Stromal cell of bone marrow (primary cell): ENCODE measurements at regions not wholly inside any gene's neighbourhood (a gene's known extent, or its start where the extent isn't known, plus 50 kb on each side); places are given as distances from the start of the nearest gene placed in this dataset.
"Not testable (repeated sequence)": the region's sequence is repeated elsewhere in the genome, so short reads cannot be mapped to it uniquely, and the experiment has no call there.

Experiments used
- DNase-seq: peaks from one replicate; pipeline ENCODE4 v3.0.0-alpha.2; 2012; ENCODE audit warnings: low read depth

- no peak for DNase-seq
These were observed 303.0 kb upstream of the STAC start for GRCh38 chr3:36077320-36077719.

GRCh38 chr3:36082958-36083357, 297.3 kb upstream of the STAC start:
- not testable (repeated sequence) for DNase-seq

DNA sequence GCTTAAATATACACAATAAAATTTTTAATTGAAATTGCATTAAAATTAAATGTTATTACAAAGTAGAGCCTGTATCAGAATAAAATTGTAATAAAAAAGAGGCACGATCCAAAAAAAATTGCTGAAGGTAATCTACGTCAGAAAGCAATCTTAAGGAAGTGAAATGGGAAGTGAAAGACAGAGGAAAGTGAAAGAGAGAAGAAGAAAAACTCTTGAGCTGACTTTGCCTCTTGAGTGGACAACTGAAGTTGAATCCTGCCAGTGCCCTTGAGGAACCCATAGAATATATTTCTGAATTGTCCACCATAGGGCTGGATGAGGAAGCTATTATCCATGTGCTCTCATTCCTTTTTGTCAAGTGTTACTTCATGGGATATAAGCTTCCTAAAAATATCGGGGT, 285.1 kb upstream of the STAC start:
- DNase-seq: no peak

GRCh38 chr3:36097209-36097608, 283.1 kb upstream of the STAC start:
- DNase-seq: no peak

DNA sequence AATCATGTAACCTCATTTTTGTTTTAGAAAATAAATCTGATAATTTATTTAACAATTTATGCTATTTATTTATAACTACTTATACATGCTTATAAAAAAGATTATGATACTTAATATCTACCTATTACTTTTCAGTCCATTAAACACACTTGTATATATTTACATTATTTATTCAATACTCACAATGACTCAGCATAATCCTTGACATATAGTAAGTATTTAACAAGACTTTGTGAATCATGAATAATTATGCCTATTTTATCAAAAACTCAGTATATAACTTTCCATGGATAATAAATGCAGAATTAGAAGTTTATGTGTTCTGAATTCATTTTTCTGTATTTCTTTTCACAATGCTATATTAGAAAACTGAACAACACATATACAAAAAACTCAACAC, 266.0 kb upstream of the STAC start:
- no peak for DNase-seq

DNA sequence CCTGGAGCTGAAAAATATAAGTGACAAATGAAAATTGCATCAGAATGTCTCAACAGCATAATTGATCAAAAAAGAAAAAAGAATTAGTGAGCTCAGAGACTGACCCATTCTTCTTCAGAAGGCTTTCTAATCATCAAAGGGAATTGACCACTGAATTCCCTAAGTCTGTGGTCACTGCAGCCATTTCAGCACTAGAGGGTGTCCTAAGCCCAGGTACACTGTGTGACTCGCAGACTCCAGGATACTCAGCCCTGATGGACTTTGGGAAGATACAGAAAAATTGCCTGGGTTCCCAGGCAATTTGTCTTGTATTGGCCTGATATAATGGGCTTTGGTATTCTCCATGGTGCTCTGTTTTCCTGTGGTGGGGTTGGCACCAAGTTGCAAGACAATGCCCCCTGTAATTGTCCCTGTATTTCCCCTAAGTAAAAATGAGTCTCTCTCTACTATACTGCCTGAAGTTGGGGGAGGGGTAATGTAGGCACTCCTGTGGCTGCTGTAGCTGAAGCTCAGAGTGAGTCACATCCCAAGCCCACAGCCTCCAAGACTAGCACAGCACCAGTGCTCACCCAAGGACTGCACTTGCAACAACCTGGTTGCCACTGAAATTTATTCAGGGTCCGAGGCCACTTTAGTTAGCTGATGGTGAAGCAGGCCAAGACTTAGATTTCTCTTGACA, 256.0 kb upstream of the STAC start:
- peak; percentile 28 for DNase-seq

DNA sequence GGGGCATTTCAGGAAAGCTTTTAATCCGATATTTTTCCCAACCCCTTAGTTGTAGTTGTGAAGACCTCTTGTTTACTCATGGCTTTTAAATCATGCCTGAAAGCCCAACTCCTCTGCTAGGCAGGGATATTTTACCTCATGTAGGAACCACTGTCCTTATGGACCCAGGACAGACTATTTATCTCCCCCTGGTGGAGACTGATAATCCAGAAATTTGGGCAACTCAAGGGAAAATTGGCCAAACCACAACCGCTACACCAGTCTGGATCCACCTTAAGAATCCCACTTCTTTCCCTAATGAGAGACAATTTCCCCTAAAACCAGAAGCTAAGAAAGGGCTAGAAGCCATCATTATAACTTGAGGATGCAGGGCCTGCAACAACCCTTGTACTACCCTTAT, 248.1 kb upstream of the STAC start:
- no peak for DNase-seq

DNA sequence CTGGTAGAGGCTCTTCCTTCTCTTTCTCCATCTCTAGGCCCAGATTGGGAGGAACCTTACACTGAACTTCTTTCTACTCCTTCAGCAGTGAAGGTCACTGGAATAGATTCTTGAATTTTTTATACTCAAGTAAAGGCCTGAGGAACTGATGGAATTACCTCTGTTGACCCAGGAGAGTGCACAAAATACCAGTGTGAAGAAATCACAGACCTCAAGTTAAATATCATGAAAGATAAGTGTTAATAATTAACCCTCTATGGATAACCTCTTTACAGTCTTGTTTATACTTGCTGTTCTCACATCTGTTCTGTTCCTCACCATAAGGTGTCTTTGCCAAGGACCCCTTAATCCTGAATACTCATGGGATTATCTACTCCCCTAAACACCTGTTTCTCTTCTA, 244.4 kb upstream of the STAC start:
- no peak for DNase-seq

GRCh38 chr3:36142746-36143145, 237.6 kb upstream of the STAC start:
- DNase-seq: no peak

- no peak for DNase-seq
These were observed 233.9 kb upstream of the STAC start for GRCh38 chr3:36146404-36146803.

GRCh38 chr3:36147934-36148558, 232.3 kb upstream of the STAC start:
- DNase-seq: no peak

- no peak for DNase-seq
These were observed 230.8 kb upstream of the STAC start for GRCh38 chr3:36149447-36149865.

GRCh38 chr3:36155515-36155914, 224.8 kb upstream of the STAC start:
- DNase-seq: no peak

GRCh38 chr3:36164400-36164799, 215.9 kb upstream of the STAC start:
- DNase-seq: no peak

- no peak for DNase-seq
These were observed 214.6 kb upstream of the STAC start for GRCh38 chr3:36165509-36166290.

DNA sequence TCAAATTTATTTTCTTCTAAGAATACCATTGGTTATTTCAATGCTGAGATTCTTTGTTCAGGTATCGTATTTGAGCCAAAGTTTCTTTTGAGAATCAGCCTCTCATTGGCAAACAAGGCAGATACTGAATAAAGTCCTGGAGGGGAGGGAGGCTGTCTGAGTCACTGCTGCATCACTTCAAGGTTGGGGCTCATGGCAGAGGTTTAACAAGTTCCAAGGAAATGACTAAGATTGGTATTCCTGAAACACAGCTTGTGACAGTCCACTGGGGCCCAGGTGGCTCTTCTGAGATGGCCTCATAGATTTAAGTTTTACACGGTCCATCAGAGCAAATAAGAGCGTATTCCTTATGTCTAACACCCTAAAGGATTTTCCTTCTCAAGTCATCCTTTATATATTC, 213.8 kb upstream of the STAC start:
- peak; percentile 48 for DNase-seq

- no peak for DNase-seq
These were observed 207.6 kb upstream of the STAC start for GRCh38 chr3:36172699-36173098.

DNA sequence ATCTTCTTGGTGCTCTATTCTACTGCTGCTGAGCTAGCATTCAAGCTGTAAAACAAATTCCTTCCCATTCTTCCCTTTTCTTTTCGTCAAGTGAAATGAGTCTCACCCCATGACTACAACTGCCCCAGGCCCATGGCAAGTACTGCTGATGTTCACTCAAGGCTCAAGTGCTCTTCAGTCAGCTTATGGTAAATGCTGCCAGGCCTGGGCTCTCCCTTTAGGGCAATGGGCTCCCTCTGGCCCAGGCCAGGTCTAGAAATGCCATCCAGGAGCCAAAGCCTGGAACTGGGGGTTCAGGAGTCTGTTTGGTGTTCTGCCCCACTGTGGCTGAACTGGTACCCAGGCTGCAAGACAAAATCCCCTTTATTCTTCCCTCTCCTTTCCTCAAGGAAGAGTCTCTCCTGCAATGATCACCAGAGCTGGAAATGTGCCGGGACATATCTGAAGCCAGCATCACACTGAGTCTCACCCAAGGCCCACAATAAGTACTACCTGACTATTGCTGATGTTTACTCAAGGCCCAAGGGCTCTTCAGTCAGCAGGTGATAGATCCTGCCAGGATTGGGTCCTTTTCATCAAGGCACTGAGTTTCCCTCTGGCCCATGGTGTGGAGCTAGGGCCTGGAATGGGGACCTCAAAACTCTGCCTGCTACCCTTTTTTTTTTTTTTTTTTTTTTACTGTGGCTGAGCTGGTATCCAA, 205.0 kb upstream of the STAC start:
- DNase-seq: no peak

DNA sequence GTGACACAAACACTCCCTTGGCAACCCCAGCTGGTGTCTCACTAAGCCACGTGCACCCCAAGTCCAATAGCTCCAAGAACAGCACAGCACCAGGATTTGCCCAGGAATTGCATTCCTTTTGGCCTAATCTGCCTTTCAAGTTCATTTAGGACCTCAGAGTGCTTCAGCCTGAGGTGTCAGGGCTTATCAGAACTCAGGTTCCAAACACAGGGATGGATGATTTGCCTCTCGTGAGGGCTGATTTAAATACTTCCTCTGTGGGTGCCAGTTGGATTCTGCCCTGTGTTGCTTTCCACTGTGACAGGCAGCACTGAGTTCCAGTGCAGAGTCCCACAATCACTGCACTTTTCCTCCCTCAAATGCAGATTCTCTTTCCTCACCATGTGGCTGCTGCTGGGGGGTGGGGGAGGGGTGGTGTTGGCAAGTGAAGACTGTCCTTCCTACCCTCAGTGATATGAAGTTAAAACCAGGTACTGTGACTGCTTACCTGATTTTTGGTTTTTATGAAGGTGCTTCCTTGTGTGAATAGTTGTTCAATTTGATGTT, 204.3 kb upstream of the STAC start:
- DNase-seq: peak; percentile 5

- no peak for DNase-seq
These were observed 202.3 kb upstream of the STAC start for GRCh38 chr3:36178018-36178417.

DNA sequence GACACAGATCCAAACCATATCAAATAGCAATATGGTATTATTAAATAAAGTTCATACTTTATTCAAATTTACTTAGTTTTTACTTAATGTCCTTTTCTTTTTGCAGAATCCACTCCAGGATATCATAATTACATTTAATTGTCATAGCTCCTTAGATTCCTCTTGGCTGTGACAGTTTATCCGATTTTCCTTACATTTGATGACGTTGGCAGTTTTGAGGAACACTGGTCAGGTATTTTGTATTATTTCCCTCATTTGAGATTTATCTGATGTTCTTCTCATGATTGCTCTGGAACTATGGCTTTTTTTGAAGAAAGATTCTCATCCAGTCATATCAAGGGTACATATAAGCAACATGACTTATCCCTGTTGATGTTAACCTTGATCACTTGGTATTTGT, 198.3 kb upstream of the STAC start:
- DNase-seq: no peak

- DNase-seq: not testable (repeated sequence)
These were observed 193.1 kb upstream of the STAC start for GRCh38 chr3:36187197-36187596.
